ENCODE measurements at regions not wholly inside any gene's neighbourhood (a gene's known extent, or its start where the extent isn't known, plus 50 kb on each side); places are given as distances from the start of the nearest gene placed in this dataset.
A peak's percentile ranks its signal among the peaks of the same experiment; 100 is the strongest.

DNA sequence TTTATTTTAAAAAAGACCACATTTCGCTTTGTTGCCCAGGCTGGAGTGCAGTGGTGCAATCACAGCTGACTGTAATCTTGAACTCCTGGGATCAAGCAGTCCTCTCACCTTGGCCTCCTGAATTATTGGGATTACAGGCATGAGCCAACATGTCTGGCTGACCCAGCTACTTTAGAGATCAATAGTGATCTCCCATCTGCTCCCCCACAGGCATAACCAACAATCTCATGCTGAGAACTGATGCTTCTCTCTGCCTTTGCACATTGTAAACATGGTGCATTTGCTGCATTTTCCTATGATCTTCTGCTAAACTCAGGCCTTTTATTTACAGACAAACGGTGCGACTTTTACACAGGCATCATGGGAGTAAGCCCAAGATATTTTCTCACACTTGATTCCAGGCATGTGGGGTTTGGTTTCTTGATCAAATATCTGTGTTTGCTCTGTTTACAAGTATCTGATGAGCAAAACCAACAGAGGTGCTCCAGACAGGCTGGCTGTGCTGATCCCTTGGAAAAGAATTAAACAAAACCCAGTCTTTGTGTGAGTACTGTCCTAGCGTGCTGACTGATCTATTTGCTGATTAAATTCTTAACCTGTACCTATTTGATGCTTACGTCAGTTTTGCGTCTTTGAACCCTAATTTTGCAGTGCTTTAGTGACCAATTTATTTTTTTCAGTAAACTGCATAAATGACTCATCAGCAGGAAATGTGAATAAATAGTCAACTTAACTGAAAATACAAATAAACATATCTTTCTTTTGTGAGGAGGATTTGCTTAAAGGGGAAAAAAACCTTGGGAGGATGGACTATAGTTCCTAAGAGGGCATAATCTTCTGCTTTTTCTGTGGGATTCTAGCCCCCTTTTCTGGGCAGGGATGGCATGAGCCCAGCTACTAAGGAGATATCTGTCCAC, 191.7 kb upstream of the NR3C1 start (continued):
- TF ChIP-seq MTERF4 (CRISPR knock-in tag; IDR thresholded peaks at IDR 0.05) (no peak), NCOA1 (CRISPR knock-in tag; IDR thresholded peaks at IDR 0.05) (no peak), ATF5 (CRISPR knock-in tag; IDR thresholded peaks at IDR 0.05; ENCODE audit: low read depth) (no peak), ZNF788 (CRISPR knock-in tag; IDR thresholded peaks at IDR 0.05; ENCODE audit: borderline replicate concordance) (no peak), TGIF2 (CRISPR knock-in tag; IDR thresholded peaks at IDR 0.05) (0 out of 2 replicates have a peak, but pooled peaks have one; percentile 23), ZNF850 (CRISPR knock-in tag; conservative IDR thresholded peaks at IDR 0.05) (no peak), KDM4B (CRISPR knock-in tag; IDR thresholded peaks at IDR 0.05) (no peak), KLF15 (CRISPR knock-in tag; IDR thresholded peaks at IDR 0.05; ENCODE audit: borderline replicate concordance) (no peak), HOXA5 (CRISPR knock-in tag; IDR thresholded peaks at IDR 0.05) (no peak), GLI4 (CRISPR knock-in tag; IDR thresholded peaks at IDR 0.05; ENCODE audit: borderline replicate concordance) (no peak), GPBP1L1 (CRISPR knock-in tag; IDR thresholded peaks at IDR 0.05) (no peak), ZNF761 (CRISPR knock-in tag; conservative IDR thresholded peaks at IDR 0.05) (no peak), ZNF101 (CRISPR knock-in tag; IDR thresholded peaks at IDR 0.05; ENCODE audit: borderline replicate concordance, low read depth) (0 out of 2 replicates have a peak, but pooled peaks have one; percentile 67), SNAPC4 (CRISPR knock-in tag; IDR thresholded peaks at IDR 0.05) (no peak), MXI1 (IDR thresholded peaks at IDR 0.05; ENCODE audit: borderline replicate concordance, low read depth, low read length) (0 out of 3 replicates have a peak, but pooled peaks have one; percentile 20), ZNF580 (CRISPR knock-in tag; IDR thresholded peaks at IDR 0.05; ENCODE audit: borderline replicate concordance, low read depth) (peak; percentile 42; the same call in 1 of the 2 replicates)
- TF ChIP-seq, protein P1, sequence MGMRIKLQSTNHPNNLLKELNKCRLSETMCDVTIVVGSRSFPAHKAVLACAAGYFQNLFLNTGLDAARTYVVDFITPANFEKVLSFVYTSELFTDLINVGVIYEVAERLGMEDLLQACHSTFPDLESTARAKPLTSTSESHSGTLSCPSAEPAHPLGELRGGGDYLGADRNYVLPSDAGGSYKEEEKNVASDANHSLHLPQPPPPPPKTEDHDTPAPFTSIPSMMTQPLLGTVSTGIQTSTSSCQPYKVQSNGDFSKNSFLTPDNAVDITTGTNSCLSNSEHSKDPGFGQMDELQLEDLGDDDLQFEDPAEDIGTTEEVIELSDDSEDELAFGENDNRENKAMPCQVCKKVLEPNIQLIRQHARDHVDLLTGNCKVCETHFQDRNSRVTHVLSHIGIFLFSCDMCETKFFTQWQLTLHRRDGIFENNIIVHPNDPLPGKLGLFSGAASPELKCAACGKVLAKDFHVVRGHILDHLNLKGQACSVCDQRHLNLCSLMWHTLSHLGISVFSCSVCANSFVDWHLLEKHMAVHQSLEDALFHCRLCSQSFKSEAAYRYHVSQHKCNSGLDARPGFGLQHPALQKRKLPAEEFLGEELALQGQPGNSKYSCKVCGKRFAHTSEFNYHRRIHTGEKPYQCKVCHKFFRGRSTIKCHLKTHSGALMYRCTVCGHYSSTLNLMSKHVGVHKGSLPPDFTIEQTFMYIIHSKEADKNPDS (CRISPR knock-in tag; IDR thresholded peaks at IDR 0.05): no peak

Data from HepG2 (cell line).